ENCODE measurements at regions not wholly inside any gene's neighbourhood (a gene's known extent, or its start where the extent isn't known, plus 50 kb on each side); places are given as distances from the start of the nearest gene placed in this dataset.
"Not testable (repeated sequence)": the region's sequence is repeated elsewhere in the genome, so short reads cannot be mapped to it uniquely, and the experiment has no call there.

DNA sequence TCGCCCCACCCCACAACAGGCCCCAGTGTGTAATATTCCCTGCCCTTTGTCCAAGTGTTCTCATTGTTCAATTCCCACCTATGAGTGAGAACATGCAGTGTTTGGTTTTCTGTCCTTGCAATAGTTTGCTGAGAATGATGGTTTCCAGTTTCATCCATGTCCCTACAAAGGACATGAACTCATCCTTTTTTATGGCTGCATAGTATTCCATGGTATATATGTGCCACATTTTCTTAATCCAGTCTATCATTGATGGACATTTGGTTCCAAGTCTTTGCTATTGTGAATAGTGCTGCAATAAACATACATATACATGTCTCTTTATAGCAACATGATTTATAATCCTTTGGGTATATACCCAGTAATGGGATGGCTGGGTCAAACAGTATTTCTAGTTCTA, 132.7 kb downstream of the SNX10 start:
- DNase-seq = not testable (repeated sequence)

DNA sequence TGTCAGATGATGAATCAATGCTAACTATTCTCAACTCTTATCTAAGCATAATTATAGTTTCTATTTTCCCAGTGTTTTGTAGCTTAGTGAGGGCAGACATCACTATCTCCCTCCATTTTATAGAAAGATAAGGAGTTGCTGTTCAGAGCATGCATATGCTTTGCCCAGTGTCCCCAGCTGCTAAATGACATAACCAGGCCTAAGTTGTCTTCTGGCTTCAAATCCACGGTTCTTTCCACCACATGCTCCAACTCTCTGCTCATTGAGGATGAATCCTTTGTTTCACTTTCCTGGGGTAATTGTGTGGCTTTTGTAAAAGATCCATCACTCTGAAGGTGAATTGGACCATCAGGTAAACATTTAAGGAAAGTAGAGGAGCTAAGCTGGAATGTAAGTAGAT, 134.0 kb downstream of the SNX10 start:
- no peak for DNase-seq

DNA sequence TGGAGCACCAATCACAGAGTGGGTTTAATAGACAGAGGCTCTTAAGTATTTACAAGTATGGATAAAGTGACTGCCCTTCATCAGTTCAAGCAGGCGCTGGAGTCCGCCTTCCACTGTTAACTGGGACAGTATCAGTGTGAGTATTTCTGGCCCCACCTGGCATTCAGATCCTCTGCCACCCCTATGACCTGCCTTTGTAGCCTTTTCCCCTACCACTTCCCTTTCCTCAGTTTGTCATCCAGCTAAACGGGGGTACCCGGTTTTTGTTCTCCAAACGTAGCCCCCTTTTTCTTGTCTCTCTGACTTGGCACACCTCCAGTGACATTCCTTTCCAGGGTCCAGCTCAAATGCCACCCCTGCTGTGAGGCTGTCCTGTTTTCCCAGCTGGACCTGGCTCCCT, 134.4 kb downstream of the SNX10 start:
- DNase-seq = no peak

DNA sequence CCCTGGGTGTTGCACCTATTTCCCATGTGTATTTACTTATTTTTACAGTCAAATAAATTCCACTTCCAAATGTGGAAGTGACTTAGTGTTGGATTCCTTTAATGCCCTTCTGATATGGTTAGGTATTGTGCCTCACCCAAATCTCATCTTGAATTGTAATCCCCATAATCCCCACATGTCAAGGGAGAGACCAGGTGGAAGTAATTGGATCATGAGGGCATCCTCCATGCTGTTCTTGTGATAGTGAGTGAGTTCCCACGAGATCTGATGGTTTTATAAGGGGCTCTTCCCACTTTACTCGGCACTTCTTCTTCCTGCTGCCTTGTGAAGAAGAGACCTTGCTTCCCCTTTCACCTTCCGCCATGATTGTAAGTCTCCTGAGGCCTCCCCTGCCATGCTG, 136.9 kb downstream of the SNX10 start:
- no peak for DNase-seq

DNA sequence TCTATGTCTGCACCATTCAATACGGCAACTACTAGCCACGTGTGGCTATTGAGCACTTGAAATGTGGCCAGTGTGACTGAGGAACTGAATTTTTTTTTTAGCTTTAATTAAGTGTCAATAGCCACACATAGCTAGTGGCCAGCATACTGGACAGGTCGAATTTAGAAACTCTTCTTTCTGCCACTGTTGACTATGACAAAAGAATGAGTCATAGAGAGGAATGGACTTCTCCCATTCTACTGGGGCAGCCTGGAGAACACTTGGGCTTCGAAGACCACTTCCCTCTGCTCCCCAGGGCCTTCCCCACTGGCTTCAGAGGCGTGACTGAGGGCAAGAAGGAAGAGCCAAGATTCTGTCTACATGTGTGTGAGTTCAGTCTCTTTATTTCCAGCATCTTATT, 137.5 kb downstream of the SNX10 start:
- DNase-seq = no peak

DNA sequence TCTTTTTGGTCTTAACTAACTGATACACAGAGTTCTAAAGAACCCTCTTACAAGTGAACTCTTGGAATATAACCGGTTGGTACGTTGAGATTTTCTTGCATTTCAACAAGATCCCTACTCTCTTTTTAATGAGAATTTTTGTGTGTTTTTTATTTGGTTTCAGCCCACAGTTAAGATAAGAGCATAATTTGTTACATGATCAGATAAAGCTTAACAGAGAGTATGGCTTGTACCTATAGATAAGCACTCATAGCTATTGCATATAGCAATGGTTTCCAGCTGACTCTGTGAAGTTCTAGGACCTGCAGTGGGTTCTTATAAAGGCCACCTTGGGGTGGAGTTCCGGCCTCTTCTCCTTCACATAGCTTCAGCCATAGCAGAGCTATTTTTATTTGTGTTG, 143.3 kb downstream of the SNX10 start:
- no peak for DNase-seq

DNA sequence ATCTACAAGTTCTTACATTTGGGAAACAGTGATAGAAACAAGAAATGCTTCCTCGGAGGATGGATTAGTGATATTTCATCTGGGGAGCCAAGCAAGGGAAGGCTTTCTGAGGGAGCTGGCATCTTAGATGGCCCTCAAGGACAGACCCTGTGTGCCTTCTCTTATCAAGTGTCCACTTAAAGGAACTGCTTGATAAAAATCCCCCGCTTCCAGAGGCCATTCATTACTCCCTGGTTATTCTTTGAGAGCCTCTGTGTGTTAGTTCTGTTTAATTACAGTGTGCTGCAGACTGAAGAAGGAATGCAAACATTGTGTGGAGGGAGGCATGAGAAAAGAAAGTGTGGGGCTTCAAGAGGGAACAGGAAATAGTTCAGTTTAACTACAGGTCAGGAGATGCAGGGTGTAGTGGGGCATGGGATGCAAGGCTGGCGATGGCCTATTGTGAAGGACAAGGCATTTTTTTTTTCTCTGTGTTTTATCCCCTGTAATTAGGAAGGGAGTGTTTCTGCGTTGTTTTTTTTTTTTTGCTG, 145.4 kb downstream of the SNX10 start:
- DNase-seq = no peak

DNA sequence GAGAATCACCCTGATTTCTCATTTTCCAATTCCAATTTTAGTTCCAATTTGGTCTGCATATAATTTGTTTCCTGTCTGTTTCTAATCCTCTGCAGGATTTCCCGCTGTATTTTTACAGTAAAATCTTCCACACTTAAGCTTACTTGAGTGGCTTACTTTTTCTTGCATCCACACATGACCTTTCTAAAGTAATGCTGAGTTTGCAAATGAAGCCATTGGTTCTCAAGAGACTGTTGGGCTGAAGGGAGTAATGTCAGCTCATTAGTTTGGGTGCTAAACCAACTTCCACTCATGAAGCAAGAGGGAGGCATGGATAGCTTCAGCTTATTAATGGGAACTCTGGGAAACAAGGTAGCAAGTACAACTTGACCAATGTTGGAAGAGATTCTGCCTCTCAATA, 146.4 kb downstream of the SNX10 start:
- DNase-seq = no peak

DNA sequence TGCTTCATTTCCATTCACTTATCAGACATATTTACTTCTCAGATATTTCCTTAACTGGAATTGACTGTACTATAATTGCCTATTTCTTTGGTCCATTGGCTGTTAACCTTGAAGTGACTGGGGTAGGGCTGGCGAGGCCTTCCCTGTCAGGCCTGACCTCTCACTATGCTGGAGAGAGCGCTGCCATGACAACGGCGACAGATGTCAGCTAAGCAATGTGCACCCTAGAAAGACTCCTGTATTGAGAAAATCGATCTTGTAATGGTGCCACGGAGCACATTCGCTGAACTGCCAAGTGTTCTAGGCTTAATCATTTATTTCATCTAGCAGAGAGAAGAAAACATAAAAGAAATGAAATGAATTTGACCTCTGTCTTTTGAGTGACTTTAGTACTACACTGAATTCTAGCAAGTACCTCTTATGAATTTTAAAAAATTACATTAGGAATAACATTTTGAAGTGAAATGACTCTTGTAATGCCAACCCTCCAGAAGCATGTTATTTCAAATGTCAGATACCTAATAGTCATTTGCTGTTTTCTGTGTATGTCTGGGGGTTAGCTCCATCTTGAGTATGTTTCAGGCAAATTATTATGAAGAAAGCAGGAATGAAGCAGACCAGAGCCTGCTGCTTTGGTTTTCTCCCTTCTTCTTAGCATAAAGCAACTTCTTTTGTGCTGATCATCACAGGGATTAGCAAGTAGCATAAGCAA, 148.0 kb downstream of the SNX10 start:
- no peak for DNase-seq

DNA sequence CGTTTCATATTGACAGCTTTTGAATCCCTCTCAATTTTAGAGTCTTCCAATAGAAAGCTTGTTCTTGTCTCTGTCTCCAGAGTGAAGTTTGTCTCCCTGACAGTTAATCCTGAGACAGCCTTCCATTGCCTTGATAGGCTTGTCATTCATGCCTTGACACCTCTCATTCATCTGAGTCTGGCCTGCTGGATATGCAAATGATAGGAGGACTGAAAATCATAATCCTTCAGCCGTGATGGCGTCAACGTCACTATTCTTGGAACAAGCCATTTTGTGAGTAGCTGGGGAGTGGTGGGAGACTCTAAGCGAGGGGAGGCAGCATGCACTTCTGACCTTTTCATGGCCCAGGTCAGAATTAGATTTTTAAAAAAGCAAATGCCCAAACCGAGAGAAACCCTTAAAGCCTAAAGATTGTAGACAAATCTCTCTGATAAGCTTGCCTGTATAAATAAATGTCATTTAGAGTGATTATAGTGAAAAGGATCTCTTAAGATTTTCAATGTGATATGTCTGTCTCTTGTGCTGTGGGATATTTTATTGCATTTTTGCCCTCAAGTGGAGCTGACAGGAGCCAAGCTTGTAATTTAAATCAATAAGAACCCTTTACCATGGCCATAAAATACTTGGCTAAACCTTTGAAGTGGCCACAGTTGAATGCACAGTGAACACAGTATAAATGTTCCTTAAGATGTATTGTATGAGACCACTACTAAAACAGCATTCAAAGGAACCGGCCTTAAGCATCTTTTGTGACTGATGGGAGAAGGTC, 148.8 kb downstream of the SNX10 start:
- DNase-seq = no peak

DNA sequence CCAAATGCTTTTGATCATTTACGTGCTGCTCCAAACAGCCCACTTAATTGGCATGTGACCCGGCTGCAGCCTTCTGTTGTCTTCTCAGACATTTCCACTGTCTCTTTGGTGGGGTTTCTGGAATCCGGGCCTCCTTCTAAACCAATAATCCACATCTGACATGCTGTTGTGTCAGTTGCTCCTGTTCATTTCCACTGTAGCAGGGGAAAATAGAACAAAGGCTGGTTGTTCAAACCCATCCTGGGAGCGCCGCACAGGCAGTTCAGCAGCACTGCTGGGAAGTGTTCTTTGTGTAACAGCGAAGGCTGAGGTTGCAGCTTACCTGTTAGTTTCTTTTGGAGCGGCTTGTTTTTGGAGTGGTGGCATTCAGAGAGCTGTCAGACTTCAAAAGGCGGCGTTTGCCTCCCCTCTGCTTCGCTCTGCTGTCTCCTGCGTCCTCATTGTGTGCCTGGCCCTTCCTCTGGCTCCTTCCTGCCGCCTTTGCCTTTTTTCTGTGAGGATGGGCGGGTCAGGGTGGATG, 149.4 kb downstream of the SNX10 start:
- DNase-seq = no peak

DNA sequence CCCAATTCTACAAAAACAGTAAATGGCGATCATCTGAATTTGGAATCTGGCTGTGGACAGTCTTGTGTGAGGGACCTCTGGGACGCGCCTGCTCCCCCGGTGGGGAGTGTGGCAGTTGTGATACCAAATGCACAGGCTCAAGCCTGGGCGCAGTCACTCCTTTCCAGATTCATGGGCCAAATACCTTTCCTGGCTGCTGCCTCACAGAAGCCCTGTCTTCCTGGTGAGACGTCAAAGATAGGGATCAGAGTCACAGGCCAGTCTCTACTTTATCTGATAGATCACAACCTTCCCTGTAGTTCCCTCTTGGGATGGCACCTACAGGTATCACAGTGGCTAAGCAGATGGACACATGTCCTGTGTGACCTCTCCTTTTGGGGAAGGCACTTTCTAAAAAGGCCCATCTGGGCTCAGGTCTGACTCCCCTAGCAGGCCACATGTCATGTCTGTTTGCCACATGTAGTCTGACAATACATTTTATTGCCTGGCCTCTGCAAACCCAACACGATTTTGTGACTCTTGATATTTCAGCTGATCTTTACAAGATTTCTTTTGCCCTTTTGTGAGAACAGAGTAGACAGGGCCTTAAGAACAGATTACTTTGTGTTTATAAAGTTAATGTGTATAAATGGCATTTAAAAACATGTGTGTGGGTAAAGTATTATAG, 150.1 kb downstream of the SNX10 start:
- DNase-seq = no peak

DNA sequence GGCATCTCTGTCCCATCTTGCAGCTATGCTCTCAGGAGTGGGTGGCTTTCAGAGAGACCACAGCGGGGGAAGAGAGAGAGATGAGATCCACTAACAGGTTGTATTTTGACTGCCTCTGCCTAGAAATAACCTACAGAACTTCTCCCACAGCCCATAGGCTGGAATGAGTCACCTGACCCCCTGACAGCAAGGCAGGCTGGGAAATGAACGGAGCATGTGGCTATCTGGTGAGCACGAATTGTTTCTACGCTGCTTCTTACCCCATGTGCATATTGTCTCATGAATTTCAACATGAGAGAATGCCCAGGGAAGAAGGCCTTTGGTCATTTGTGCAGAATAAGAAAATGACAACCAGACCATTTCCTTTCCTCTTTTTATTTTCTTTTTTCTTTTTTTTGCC, 151.3 kb downstream of the SNX10 start:
- no peak for DNase-seq

DNA sequence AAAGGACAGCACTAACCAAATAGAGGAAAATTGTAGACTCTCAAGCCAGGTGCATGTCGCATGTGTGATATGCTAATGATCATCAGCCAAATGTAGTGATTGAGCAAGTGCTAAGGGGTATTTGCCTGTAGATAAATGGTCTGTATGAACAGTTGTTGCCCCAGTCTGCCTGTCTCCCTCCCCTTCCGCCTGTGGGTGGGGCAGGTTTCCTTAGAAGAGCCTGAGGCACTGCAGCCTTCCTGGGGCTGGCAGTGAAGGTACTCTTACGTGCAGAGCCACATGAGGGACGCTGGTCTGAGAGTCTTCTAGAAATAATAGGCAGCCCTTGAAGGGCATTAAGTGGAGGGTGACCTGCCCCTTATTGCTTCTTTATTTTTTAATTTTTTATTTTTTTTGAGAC, 152.1 kb downstream of the SNX10 start:
- DNase-seq = no peak

DNA sequence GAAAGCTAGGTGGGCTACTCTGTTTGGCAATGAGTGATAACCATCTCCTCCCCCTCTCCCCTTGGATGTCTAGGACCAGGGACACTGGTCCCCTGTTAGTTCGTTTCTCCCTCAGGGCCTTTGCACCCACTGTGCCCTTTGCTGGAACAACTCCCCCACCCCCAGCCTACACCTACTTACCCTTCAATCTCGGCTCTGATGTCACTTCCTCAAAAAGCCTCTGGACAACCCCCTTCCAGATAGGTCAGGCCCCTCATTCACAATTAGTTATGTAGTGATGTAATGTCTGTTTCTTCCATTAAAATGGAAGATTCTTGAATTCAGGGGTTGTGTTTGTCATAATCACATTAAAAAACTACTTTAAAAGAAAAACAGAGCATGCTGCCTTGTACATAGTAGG, 152.9 kb downstream of the SNX10 start:
- no peak for DNase-seq

DNA sequence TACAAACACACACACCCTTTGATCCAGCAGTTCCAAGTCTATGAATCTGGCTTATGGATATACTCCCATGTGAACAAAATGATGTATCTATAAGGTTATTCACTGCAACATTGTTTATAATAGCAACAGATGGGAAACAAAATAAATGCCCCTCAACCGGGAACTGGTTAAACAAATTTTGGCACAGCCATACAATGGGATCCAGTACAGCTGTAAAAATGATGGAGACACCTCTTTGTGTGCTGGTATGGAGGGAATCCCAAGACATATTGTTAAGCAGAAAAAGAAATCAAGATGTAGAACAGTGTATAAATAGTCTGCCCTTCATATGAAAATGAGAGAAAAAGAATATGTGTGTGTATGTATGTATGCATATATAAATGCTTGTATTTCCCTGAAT, 155.5 kb downstream of the SNX10 start:
- no peak for DNase-seq

DNA sequence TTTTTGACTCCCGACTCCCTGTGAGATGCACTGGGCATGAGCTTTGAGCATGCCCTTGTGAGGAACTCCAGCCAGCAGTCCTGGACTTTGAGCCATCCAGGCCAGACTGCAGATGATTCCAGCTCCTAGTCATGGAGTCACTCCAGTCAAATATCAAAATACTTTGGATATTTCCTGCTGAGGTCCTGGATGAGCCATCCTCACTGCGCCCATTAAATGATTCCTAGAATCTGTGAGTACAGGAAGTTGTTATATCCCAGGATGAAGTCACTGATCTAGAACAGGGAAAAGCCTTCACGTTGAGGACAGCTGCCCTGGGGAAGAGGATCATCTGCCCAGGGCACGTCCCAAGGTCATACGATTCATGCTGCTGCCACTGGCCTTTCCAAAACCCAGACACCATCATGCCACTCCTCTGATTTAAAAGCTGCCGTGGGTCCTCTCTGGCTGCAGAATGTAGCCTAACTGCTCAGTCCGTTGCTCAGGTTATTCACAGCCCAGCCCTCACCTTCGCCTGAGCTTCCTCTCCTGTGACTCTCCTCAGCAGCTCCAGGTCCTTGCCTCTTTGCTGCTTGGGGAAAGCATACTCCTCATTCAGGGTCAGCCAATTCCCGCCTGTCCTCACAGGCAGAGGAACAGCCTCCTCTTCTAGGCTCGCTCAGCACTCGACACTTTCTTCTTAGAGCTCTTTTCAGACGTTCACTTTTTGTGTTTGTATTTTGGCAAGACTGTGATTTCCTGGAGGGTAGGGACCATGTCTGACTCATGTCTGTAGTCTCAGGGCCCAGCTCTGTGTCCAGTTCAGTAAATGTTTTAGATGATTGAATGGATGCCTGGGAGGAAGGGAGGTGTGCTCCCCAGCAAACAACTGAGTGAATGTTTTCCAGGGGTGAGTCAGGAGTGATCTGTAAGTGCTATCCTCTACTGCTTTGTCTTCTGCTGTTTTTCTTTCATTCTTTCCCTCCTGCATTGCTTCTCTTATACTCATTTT, 157.8 kb downstream of the SNX10 start:
- DNase-seq = no peak

DNA sequence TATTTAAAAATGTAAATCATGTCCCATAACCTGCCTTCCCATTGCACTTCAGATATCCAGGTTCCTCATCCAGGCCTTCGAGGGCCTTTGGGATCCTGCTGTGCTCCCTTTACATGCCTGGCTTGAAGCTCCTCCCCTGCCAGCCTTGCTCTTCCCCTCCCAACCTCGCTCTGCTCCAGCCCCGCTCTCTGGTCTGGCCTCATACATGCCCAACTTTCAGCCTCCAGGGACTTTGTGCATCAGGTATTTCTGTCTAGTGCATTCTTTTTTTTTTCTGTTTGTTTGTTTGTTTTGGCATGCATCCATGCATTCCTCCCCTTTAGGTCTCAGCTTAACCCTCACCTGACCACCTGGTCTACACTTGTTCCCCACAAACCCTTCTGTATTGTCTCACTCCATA, 160.3 kb downstream of the SNX10 start:
- no peak for DNase-seq

DNA sequence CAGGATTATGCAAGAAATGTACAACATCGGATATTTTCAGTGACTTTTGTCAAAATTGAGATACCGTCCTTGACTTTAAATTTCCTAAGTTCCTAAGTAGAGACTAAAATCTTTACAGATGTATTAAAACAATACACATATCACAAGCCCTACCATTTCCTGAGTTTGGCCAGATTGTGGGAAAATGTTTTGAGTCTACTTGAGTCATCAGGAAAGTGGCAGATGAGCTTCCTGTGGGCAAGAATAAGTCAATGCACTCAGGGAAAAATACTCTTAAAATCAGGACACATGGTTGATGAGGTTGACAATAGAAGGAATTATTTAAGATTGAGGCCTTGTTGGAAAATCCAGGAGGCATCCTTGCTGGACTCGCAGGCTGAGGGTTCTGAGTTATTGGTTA, 162.5 kb downstream of the SNX10 start:
- DNase-seq = no peak

DNA sequence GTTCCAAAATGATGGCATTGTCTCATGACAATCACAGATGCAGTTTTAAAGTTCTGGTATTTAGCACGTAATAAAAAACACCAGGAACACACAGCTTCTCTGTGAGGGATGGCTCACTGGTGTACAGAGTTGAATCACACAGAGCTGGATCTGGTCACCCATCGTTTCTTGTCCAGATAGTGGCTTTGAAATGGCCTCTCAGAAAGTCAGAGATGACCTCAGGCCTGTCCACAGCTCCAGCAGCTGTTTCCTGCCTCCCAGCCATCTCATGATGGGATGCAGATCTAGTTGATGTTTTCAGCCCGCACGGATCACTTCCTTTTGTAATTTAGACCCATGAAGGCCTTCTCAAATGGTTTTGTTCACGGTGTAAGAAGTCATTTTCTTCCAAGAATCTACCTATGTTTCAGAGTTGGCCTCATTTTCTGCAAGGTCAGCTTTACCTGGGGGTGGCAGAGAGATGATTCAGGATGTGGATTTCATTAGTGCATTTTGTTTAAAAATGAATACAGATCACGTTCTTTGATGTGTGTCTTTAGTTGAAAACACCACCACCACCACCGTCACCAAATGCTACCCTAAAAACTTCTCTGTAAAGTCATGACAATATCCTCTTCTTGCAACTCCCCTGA, 166.2 kb downstream of the SNX10 start:
- DNase-seq = no peak

DNA sequence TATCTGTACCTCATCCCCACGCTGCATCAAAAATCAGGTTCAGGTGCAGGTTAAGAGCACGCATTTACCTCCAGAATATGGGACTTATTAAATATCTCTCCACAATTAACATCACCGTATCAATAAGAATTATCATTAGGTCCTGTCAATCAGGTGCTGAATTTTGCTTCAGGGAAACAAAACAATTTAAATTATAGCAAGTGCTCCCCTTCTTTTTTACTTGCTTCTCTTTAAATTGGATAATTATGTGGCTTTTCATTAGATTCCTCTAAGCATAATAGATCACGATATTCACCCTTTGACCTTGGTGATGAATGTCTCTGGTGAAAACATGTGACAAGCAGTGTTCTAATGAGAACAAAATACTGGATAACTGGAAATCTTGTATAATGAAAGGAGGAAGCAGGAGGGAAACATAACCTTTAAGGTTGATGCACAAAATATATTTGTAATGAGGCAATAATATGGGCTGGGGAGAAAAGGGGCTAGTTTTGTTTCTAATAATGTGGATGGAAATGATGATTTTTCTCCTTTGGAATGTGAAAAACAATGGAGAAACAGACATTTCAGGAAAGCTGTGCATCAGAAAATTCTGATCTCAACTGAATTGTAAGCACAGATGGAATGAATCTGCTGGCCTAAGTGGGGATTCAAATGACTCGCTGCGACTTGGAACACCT, 166.9 kb downstream of the SNX10 start:
- DNase-seq = no peak
